H1 (cell line): ENCODE measurements at regions not wholly inside any gene's neighbourhood (a gene's known extent, or its start where the extent isn't known, plus 50 kb on each side); places are given as distances from the start of the nearest gene placed in this dataset.

Source experiments
- CTCF ChIA-PET: fragments of 300-600 bp; sonication (Branson Sonifier 250); formaldehyde crosslinking; loops from one replicate; lab custom pipeline; 2021; ENCODE audit not compliant: partially characterized antibody; lab: Charles Lee
- POLR2A ChIA-PET: fragments of 300-600 bp; sonication (Branson Sonifier 250); formaldehyde crosslinking; loops from one replicate; lab custom pipeline; 2021; ENCODE audit warnings: inconsistent platforms; ENCODE audit not compliant: partially characterized antibody; lab: Charles Lee
- DNase-seq, 2 experiments: peaks; one replicate each; pipeline versions ENCODE4 v3.0.0 to v3.0.0-alpha.2; 2010 to 2022; ENCODE audit warnings: low spot score in 2 of 2, low read depth in 1 of 2, mixed read lengths in 1 of 2
- FAIRE-seq: peaks from 2 replicates; lab custom pipeline; 2011; peaks lifted over from hg19 to GRCh38; lab: Jason Lieb, UNC
- H2AFZ ChIP-seq: 2 replicates; pipeline ENCODE4 v1.8.1; 2012; ENCODE audit warnings: low read length, inconsistent platforms
- H2AK5ac ChIP-seq: 2 replicates; pipeline ENCODE4 v1.6.1; 2013; ENCODE audit warnings: low read depth, low read length
- H2BK120ac ChIP-seq: replicated peaks from 2 replicates; pipeline ENCODE3; 2013; ENCODE audit warnings: low read depth, low read length, inconsistent platforms
- H2BK12ac ChIP-seq: 2 replicates; pipeline ENCODE4 v1.6.1; 2013; ENCODE audit warnings: low read depth, low read length
- H2BK15ac ChIP-seq: 2 replicates; pipeline ENCODE4 v1.6.1; 2013; ENCODE audit warnings: low read length
- H2BK20ac ChIP-seq: 2 replicates; pipeline ENCODE4 v1.6.1; 2013; ENCODE audit warnings: low read length
- H2BK5ac ChIP-seq: 2 replicates; pipeline ENCODE4 v1.6.1; 2013; ENCODE audit warnings: low read depth, low read length
- H3K14ac ChIP-seq: 2 replicates; pipeline ENCODE4 v1.6.1; 2013; ENCODE audit warnings: inconsistent platforms; ENCODE audit not compliant: insufficient read length
- H3K18ac ChIP-seq: 2 replicates; pipeline ENCODE4 v1.6.1; 2013; ENCODE audit warnings: low read length; ENCODE audit errors: extremely low read depth
- H3K23ac ChIP-seq: 2 replicates; pipeline ENCODE4 v1.6.1; 2013; ENCODE audit warnings: inconsistent platforms; ENCODE audit not compliant: insufficient read length
- H3K23me2 ChIP-seq: 2 replicates; pipeline ENCODE4 v1.6.1; 2013; ENCODE audit warnings: low read depth, low read length
- H3K27ac ChIP-seq: 2 replicates; pipeline ENCODE4 v1.6.1; 2011; ENCODE audit warnings: low read depth, low read length, inconsistent platforms
- H3K27me3 ChIP-seq, 4 experiments: replicated peaks in 1 of 4; 1 replicate in 1 of 4; 2 replicates in 3 of 4; pipeline versions ENCODE4 v1.6.1 to v1.8.1; 2011 to 2013; ENCODE audit warnings: low read length in 3 of 4, mild to moderate bottlenecking in 3 of 4, inconsistent platforms in 2 of 4, mixed read lengths in 2 of 4, moderate library complexity in 1 of 4; ENCODE audit not compliant: control insufficient read depth in 3 of 4, insufficient read depth in 3 of 4; ENCODE audit errors: extremely low read depth in 1 of 4
- H3K36me3 ChIP-seq, 4 experiments: 2 replicates each; pipeline versions ENCODE4 v1.6.1 to v1.8.1; 2011 to 2013; ENCODE audit warnings: mild to moderate bottlenecking in 4 of 4, low read length in 3 of 4, moderate library complexity in 2 of 4, control low read depth in 1 of 4, inconsistent platforms in 1 of 4; ENCODE audit not compliant: insufficient read depth in 4 of 4, control insufficient read depth in 2 of 4
- H3K4ac ChIP-seq: replicated peaks from 2 replicates; pipeline ENCODE3; 2013; ENCODE audit warnings: low read length, low read depth, mixed read lengths, inconsistent platforms; ENCODE audit not compliant: insufficient read length
- H3K4me1 ChIP-seq, 4 experiments: replicated peaks in 1 of 4; 1 replicate in 1 of 4; 2 replicates in 3 of 4; pipeline versions ENCODE4 v1.6.1 to v1.8.1; 2011 to 2013; ENCODE audit warnings: low read length in 3 of 4, inconsistent platforms in 2 of 4, mixed read lengths in 1 of 4; ENCODE audit not compliant: insufficient read depth in 4 of 4, control insufficient read depth in 3 of 4
- H3K4me2 ChIP-seq, 2 experiments: 2 replicates each; pipeline versions ENCODE4 v1.6.1 to v1.8.1; 2011 to 2013; ENCODE audit warnings: low read depth in 2 of 2, low read length in 2 of 2, control low read depth in 1 of 2, inconsistent platforms in 1 of 2, mild to moderate bottlenecking in 1 of 2; ENCODE audit not compliant: insufficient read depth in 1 of 2
- H3K4me3 ChIP-seq, 4 experiments: fragments of 200-600, 300-600 bp in 1 of 4; sonication (generic), shearing (Covaris generic), sonication (Bioruptor Twin) in 1 of 4; 2 replicates each; pipeline versions ENCODE4 v1.5.1 to v1.8.1; 2011 to 2016; ENCODE audit warnings: low read length in 4 of 4, low read depth in 3 of 4, control low read depth in 2 of 4, inconsistent platforms in 2 of 4, mild to moderate bottlenecking in 2 of 4, mixed read lengths in 1 of 4, moderate library complexity in 1 of 4; ENCODE audit not compliant: insufficient read depth in 2 of 4; ENCODE audit errors: extremely low read depth in 1 of 4
- H3K56ac ChIP-seq: replicated peaks from 2 replicates; pipeline ENCODE3; 2013; ENCODE audit warnings: low read depth, mild to moderate bottlenecking, mixed read lengths, low read length, inconsistent platforms; ENCODE audit not compliant: insufficient read length
- H3K79me1 ChIP-seq: 2 replicates; pipeline ENCODE4 v1.6.1; 2013; ENCODE audit warnings: low read depth, low read length, control low read depth
- H3K79me2 ChIP-seq, 2 experiments: 2 replicates each; pipeline versions ENCODE4 v1.6.1 to v1.8.1; 2012 to 2013; ENCODE audit warnings: low read length in 2 of 2, mild to moderate bottlenecking in 2 of 2, inconsistent platforms in 1 of 2; ENCODE audit not compliant: insufficient read depth in 2 of 2, control insufficient read depth in 1 of 2
- H3K9ac ChIP-seq, 4 experiments: replicated peaks in 1 of 4; 1 replicate in 1 of 4; 2 replicates in 3 of 4; pipeline versions ENCODE4 v1.6.1 to v1.8.1; 2011 to 2013; ENCODE audit warnings: low read depth in 3 of 4, low read length in 3 of 4, control low read depth in 2 of 4, mild to moderate bottlenecking in 2 of 4, moderate library complexity in 2 of 4, inconsistent platforms in 1 of 4; ENCODE audit errors: extremely low read depth in 1 of 4
- H3K9me3 ChIP-seq, 2 experiments: 2 replicates each; pipeline versions ENCODE4 v1.6.1 to v1.8.1; 2012 to 2013; ENCODE audit warnings: mild to moderate bottlenecking in 2 of 2, moderate library complexity in 2 of 2, control low read depth in 1 of 2, inconsistent platforms in 1 of 2, low read depth in 1 of 2, low read length in 1 of 2, mixed read lengths in 1 of 2; ENCODE audit not compliant: insufficient read depth in 2 of 2
- H4K20me1 ChIP-seq, 2 experiments: replicated peaks in 1 of 2; 2 replicates each; pipeline versions ENCODE3 to v1.8.1; 2011 to 2013; ENCODE audit warnings: inconsistent platforms in 2 of 2, low read length in 2 of 2, mild to moderate bottlenecking in 1 of 2; ENCODE audit not compliant: insufficient read depth in 2 of 2, control insufficient read depth in 1 of 2
- H4K5ac ChIP-seq: 2 replicates; pipeline ENCODE4 v1.6.1; 2013; ENCODE audit warnings: low read length, low read depth, mixed read lengths, inconsistent platforms; ENCODE audit not compliant: insufficient read length
- H4K8ac ChIP-seq: 2 replicates; pipeline ENCODE4 v1.8.0; 2013; ENCODE audit warnings: mild to moderate bottlenecking, moderate library complexity, low read length, inconsistent platforms; ENCODE audit not compliant: insufficient read depth; ENCODE audit errors: extremely low read depth
- H4K91ac ChIP-seq: replicated peaks from 2 replicates; pipeline ENCODE3; 2013; ENCODE audit warnings: low read length, mixed read lengths, inconsistent platforms; ENCODE audit not compliant: insufficient read length
- CTBP2 ChIP-seq: IDR thresholded peaks from 2 replicates; pipeline ENCODE4 v1.7.0; 2011; ENCODE audit warnings: borderline replicate concordance, mild to moderate bottlenecking, moderate library complexity, mixed read lengths, low read length; ENCODE audit not compliant: insufficient read depth, insufficient read length
- JUN ChIP-seq: IDR thresholded peaks from 2 replicates; pipeline ENCODE4 v1.6.1; 2011; ENCODE audit warnings: low read depth, mild to moderate bottlenecking, improper control_type of control experiment, low read length
- MAFK ChIP-seq: IDR thresholded peaks from 2 replicates; pipeline ENCODE4 v1.6.1; 2012; ENCODE audit warnings: low read depth, mild to moderate bottlenecking, improper control_type of control experiment, low read length
- NRF1 ChIP-seq: IDR thresholded peaks from 2 replicates; pipeline ENCODE4 v1.6.1; 2011; ENCODE audit warnings: mild to moderate bottlenecking, low read depth, low read length, improper control_type of control experiment
- SAP30 ChIP-seq: fragments of 300-600 bp; sonication (generic); IDR thresholded peaks from 2 replicates; pipeline ENCODE4 v1.7.1; 2012; ENCODE audit warnings: low read length, moderate library complexity, mild to moderate bottlenecking, inconsistent platforms; ENCODE audit not compliant: insufficient read depth, insufficient replicate concordance
- WGBS, 2 experiments: shearing (Covaris generic) in 1 of 2; methylation state at CpG; one replicate each; pipeline versions ENCODE4 v1.1.6 to v1.1.7; 2013 to 2015; ENCODE audit warnings: low lambda C conversion rate in 2 of 2, mixed read lengths in 2 of 2, inconsistent platforms in 1 of 2, low coverage in 1 of 2, missing lambda C conversion rate in 1 of 2; ENCODE audit not compliant: insufficient replicate concordance in 2 of 2, insufficient coverage in 1 of 2, insufficient read length in 1 of 2; ENCODE audit errors: extremely low coverage in 1 of 2, missing lambda C conversion rate in 1 of 2; 5-methylcytosine and 5-hydroxymethylcytosine counted together
- TF ChIP-seq, protein P1 (sequence below): IDR thresholded peaks from 2 replicates; pipeline ENCODE4 v1.6.1; 2012; ENCODE audit warnings: inconsistent platforms

DNA sequence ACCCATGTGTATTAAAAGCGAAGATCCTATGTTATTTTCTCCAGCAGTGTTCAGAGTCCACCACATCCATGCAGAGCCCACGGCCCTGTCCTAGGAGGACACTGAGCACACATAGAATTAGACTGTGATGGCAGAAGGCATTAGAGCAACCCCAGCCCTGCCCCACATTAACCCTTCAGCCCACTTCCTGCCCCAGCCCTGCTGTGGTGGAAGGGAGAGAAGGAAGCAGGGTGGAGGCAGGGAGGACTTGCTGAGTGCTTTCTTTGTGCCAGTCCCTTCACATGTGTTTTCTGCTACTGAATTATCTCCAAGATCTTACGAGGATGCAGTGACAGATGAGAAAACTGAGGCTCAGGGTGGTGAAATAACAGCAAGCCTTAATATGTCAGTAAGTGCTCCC lies 339.0 kb downstream of the SMAD2 start:
- Histone ChIP-seq H3K27me3 (no peaks in the 10 kb centered on the region), H2BK20ac (no peak overlapping the region), H3K9me3 (no peaks in the 10 kb centered on the region)
- 61% methylated on average over 3 of the region's 3 CpGs; no CpG with 5 or more reads in 1 of the 2 experiments for WGBS, 2 experiments
- no peak for TF ChIP-seq SAP30
- TF ChIP-seq, protein P1, sequence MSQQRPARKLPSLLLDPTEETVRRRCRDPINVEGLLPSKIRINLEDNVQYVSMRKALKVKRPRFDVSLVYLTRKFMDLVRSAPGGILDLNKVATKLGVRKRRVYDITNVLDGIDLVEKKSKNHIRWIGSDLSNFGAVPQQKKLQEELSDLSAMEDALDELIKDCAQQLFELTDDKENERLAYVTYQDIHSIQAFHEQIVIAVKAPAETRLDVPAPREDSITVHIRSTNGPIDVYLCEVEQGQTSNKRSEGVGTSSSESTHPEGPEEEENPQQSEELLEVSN = no peak
- no peak for TF ChIP-seq JUN
- TF ChIP-seq CTBP2 = no peak
- no peak for TF ChIP-seq NRF1
- no peak for TF ChIP-seq MAFK
- TF ChIP-seq, all 59 proteins: peak for 0
- DNase-seq = no peak
- Histone ChIP-seq H3K4me3 (no peak overlapping the region), H2BK5ac (no peak overlapping the region), H4K8ac (no peak overlapping the region), H3K14ac (no peak overlapping the region), H3K23me2 (no peaks in the 10 kb centered on the region), H4K91ac (no peak overlapping the region), H3K18ac (no peak overlapping the region), H3K27ac (no peak overlapping the region), H4K20me1 (no peaks in the 10 kb centered on the region), H3K9ac (no peak overlapping the region), H2AFZ (no peak overlapping the region), H3K4me1 (peaks cover 0 to 11% (median 2%) of the 10 kb centered on the region in 4 experiments; a peak in 5 of 7 replicates), H3K79me1 (no peaks in the 10 kb centered on the region; the same call in 1 of the 2 replicates), H3K23ac (no peak overlapping the region), H2AK5ac (no peak overlapping the region), H3K79me2 (no peaks in the 10 kb centered on the region), H2BK120ac (no peak overlapping the region), H3K56ac (no peak overlapping the region), H3K4ac (no peak overlapping the region), H2BK12ac (no peak overlapping the region), H3K36me3 (no peaks in the 10 kb centered on the region), H2BK15ac (no peak overlapping the region), H4K5ac (no peak overlapping the region), H3K4me2 (no peak overlapping the region)
- POLR2A ChIA-PET = no interaction called here
- FAIRE-seq = no peak
- CTCF ChIA-PET = interaction anchor here (2.2 kb wide), 1 partner anchor 162 kb away, joined by 7 read pairs; no protein-coding TSS in a partner anchor
